VCaP (cell line): ENCODE measurements at regions not wholly inside any gene's neighbourhood (a gene's known extent, or its start where the extent isn't known, plus 50 kb on each side); places are given as distances from the start of the nearest gene placed in this dataset.

Experiments used
- H3K27ac ChIP-seq: fragments of 450-650 bp; 2 replicates; pipeline ENCODE4 v1.5.1; 2017
- CTCF ChIP-seq: fragments of 450-650 bp; conservative IDR thresholded peaks from 2 replicates; pipeline ENCODE4 v1.5.1; 2017; ENCODE audit warnings: mild to moderate bottlenecking, moderate library complexity

GRCh38 chr7:81433206-81433605, 336.6 kb downstream of the HGF start:
- no peak overlapping the region for H3K27ac ChIP-seq
- TF ChIP-seq CTCF, result no peak

- no peak overlapping the region for H3K27ac ChIP-seq
- no peak for TF ChIP-seq CTCF
These were observed 339.1 kb downstream of the HGF start for GRCh38 chr7:81430761-81431160.

GRCh38 chr7:81430150-81430549, 339.7 kb downstream of the HGF start:
- H3K27ac ChIP-seq, result no peak overlapping the region
- TF ChIP-seq CTCF, result no peak

- TF ChIP-seq CTCF, result no peak
- no peak overlapping the region for H3K27ac ChIP-seq
These were observed 342.4 kb downstream of the HGF start for GRCh38 chr7:81427461-81427860.

GRCh38 chr7:81420526-81421226, 349.2 kb downstream of the HGF start:
- no peak overlapping the region for H3K27ac ChIP-seq
- TF ChIP-seq CTCF, result no peak

- TF ChIP-seq CTCF, result no peak
- no peak overlapping the region for H3K27ac ChIP-seq
These were observed 350.1 kb downstream of the HGF start for GRCh38 chr7:81419731-81420130.

- no peak for TF ChIP-seq CTCF
- H3K27ac ChIP-seq, result no peak overlapping the region
These were observed 353.2 kb downstream of the HGF start for GRCh38 chr7:81416659-81417058.
